ENCODE measurements at regions not wholly inside any gene's neighbourhood (a gene's known extent, or its start where the extent isn't known, plus 50 kb on each side); places are given as distances from the start of the nearest gene placed in this dataset.
"Not testable (repeated sequence)": the region's sequence is repeated elsewhere in the genome, so short reads cannot be mapped to it uniquely, and the experiment has no call there.

DNA sequence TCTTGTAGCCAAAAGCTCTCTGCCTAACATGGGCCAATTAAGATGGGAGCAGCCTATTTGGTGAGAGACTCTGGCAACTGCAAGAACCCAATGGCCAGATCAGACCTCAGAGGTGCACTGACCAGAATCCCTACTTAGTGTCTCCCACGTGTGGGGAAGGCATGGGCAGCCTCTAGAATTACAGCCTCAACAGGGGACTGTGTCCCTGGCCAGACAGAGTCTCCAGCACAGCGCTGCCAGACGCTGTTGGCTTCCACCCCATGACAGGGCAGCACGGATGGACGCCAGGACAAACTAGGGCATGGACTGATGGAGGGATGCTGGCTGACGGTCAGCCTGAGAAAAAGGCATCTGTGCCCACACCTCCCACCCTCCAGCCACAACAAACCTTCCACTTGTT, 729.3 kb upstream of the AUTS2 start:
- no peak for DNase-seq (ENCODE audit: low spot score)

DNA sequence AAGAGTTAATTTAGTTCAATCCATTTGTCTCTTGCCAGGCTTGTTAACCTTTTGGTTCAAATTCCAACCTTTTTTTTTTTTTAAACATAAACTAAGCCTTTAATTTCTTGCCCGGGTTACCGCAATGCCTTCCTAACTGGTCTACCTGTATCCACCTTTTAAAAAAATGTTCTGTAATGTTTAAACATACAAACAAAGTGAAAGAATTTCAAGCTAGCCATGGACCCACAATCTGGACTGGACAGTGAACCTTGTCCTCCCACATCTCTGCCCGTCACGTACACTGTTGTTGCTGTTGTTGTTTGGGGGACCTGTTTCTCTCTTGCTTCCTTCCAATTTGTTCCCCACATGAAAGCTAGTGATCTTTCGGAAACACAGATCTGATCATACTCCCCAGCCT, 724.7 kb upstream of the AUTS2 start:
- no peak for DNase-seq (ENCODE audit: low spot score)

- DNase-seq (ENCODE audit: low spot score): no peak
These were observed 722.4 kb upstream of the AUTS2 start for GRCh38 chr7:68875857-68876256.

DNA sequence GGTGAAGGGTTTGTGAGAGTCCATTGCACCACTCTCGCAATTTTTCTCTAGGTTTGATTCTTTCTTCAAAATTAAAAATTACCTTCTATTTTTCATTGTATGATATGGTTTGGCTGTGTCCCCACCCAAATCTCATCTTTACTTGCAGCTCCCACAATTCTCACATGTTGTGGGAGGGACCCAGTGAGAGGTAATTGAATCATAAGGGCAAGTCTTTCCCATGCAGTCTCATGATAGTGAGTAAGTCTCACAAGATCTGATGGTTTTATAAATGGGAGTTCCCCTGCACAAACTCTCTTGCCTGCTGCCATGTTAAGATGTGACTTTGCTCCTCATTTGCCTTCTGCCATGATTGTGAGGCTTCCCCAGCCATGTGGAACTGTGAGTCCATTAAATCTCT, 711.2 kb upstream of the AUTS2 start:
- DNase-seq (ENCODE audit: low spot score): not testable (repeated sequence)

GRCh38 chr7:68888971-68889385, 709.3 kb upstream of the AUTS2 start:
- peak; percentile 88 for DNase-seq (ENCODE audit: low spot score)

DNA sequence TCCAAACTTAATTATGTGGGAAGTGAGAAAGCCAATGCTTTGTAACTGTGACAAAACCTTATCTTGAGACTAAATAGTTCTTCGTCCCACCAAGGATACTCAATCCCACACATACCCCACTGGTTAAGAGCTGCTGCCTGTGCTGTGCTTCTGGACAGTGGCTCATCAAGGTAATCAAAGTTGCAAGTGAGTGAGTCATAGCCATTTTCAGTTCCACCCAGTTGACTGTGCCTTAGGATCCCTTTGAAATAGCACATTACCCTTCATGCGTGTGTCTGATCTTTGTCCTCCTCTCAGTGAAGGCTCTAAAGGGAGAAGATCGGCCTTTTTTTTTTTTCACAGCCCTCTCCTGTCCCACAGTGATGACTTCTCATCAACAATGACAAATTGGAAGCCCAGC, 706.0 kb upstream of the AUTS2 start:
- no peak for DNase-seq (ENCODE audit: low spot score)

DNA sequence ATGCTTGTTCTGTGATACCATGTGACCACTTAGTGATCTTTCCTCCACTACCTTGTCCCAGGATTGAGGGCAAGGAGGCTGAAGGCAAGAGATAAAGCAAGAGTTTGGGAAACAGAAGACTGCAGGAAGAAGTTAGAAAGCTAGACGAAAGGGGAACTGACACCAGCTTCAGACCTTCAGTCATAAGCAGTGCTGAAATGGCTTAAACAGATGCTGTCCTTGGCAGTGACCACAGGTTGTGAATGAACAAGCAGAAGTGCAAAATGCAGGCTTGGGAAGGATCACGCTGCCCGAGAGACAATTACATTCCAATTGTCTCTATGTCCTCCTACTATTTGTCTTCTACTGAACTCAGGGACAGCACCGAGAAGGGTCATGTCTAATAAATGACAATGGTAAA, 704.9 kb upstream of the AUTS2 start:
- no peak for DNase-seq (ENCODE audit: low spot score)

DNA sequence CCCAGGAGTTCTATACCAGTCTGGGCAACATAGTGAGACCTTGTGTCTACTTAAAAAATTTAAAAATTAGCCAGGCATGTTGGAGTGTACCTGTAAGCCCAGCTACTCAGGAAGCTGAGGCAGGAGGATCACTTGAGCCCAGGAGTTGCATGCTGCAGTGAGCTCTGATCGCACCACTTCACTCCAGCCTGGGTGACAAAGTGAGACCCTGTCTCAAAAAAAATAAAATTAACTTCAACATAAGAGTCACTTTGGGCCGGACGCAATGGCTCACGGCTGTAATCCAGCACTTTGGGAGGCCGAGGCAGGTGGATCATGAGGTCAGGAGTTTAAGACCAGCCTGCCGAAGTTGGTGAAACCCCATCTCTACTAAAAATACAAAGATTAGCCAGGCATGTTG, 699.1 kb upstream of the AUTS2 start:
- not testable (repeated sequence) for DNase-seq (ENCODE audit: low spot score)

DNA sequence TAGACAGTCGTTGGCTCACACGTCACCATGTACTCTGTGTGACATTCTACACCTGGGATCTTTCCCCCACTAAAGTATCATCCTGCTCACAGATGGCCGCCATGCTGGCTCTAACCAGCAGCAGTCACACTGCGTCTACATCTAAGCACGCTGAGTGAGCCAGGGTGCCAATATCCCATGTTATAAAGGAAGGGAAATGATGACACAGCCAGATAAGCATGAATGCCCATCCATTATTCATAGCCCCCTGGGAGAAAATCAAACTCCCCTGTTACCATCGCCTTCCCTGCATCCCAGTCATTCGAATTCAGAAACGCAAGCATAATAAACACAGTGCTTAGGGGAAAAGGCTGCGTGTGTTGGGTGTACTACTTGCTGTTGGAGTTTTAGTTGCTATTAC, 698.2 kb upstream of the AUTS2 start:
- no peak for DNase-seq (ENCODE audit: low spot score)

DNA sequence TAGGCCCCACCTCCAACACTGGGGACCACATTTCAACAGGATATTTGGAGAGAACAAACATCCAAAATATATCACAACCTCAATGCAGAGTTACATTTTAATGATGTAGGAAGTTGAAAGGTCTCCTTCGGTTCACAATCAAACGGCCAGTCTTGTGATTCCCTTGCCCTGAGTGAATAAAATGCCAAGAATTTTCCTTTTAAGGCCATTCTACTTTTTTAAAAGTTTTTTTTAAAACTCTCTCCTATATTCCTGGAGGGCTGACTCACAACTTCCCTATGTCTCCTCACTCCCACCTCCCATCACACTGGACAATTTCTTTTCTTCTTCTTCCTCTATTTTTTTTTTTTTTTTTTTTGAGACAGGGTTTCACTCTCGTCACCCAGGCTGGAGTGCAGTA, 693.6 kb upstream of the AUTS2 start:
- no peak for DNase-seq (ENCODE audit: low spot score)

GRCh38 chr7:68911754-68912153, 686.5 kb upstream of the AUTS2 start:
- no peak for DNase-seq (ENCODE audit: low spot score)

GRCh38 chr7:68914006-68914405, 684.3 kb upstream of the AUTS2 start:
- DNase-seq (ENCODE audit: low spot score): no peak

DNA sequence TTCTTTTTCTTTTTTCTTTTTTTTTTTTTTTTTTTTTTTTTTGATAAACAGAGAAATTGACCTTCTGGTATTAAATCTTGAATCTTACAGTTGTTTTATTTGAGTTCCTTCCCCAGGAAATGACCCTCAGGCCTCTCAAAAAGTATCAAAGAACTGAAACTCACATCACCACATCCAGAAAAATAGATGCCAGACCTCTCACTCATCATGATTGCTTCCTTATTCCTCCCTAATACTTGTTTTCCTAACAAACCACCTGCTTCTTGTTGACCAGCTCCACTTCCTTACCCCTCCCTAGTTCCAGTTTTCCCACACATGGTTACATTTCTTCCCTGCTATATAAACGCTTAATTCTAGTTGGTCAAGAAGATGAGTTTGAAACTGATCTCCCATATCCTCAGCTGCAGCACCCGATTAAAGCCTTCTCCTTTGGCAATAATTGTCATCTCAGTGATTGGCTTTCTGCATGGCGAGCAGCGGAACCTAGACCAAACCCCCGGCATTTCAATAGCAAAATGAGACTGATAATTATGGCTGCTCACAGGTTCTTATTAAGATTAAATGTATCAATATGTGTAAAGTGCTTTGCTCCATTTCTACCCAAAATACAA, 681.1 kb upstream of the AUTS2 start:
- no peak for DNase-seq (ENCODE audit: low spot score)

GRCh38 chr7:68918621-68919020, 679.7 kb upstream of the AUTS2 start:
- no peak for DNase-seq (ENCODE audit: low spot score)

DNA sequence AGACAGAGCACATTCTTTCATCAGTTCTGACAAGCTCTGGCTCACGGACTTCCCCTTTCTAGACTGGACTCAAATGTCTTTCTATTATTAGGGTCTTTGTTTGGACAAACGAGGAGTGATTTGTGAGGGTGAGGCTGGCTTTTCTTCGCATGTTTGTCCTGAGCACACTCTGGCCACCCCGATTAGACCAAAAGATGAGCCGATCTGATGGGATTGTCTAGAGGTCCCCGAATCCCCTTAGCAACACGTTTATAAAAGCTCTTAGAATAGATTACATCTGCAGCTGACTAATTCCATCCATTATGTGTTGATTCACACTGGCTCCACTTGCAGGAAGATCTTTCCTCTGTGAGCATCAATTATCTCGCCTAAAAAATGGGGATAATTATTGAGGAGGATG, 675.4 kb upstream of the AUTS2 start:
- no peak for DNase-seq (ENCODE audit: low spot score)

- no peak for DNase-seq (ENCODE audit: low spot score)
These were observed 673.0 kb upstream of the AUTS2 start for GRCh38 chr7:68925241-68925640.

DNA sequence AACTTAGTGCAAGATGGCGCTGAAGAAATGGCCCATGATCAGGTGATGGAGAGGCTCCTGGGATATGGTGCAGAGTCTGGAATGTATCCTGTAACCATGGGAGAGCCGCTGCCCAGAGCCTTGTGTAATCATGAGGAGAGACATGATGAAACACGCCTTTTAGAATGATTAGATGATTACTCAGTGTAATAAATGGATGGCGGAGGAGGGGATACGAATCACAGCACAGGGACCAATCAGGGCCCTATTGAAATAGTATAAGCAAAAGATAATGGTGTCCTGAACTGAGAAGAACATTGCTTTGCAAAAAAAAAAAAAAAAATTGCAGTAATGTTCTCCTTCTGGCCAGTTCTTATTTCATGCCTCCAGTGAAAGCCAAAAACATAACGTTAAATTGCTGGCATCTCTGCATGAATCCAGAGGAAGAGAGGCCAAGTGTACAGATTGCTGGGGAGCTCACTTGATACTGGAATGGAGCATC, 668.5 kb upstream of the AUTS2 start:
- DNase-seq (ENCODE audit: low spot score): no peak

- no peak for DNase-seq (ENCODE audit: low spot score)
These were observed 661.7 kb upstream of the AUTS2 start for GRCh38 chr7:68936471-68937035.

- DNase-seq (ENCODE audit: low spot score): no peak
These were observed 660.1 kb upstream of the AUTS2 start for GRCh38 chr7:68938151-68938550.

DNA sequence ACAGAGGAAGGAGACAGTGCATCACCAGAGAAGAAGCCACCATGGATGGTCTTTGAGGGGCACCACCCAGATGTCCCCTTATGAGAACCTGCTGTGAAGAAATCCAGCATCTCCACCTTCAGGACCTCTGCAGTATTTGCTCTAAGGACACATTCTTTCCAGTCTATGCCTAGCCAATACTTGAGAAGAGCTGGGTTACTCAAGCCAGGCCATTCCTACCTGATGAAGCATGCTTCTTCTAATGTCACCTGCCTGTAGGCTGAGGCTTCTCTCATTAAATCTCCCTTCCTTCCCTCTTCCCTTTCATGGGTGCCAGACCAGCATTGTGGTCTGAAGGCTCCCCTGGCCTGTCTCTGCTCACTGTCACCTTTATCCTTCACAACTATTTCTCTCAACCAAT, 654.5 kb upstream of the AUTS2 start:
- DNase-seq (ENCODE audit: low spot score): no peak

- DNase-seq (ENCODE audit: low spot score): no peak
These were observed 642.6 kb upstream of the AUTS2 start for GRCh38 chr7:68955656-68956055.

GRCh38 chr7:68958571-68958970, 639.7 kb upstream of the AUTS2 start:
- DNase-seq (ENCODE audit: low spot score): no peak

GRCh38 chr7:68963552-68963951, 634.7 kb upstream of the AUTS2 start:
- DNase-seq (ENCODE audit: low spot score): no peak

GRCh38 chr7:68964060-68964459, 634.2 kb upstream of the AUTS2 start:
- no peak for DNase-seq (ENCODE audit: low spot score)
